H9 (cell line): ENCODE measurements at regions not wholly inside any gene's neighbourhood (a gene's known extent, or its start where the extent isn't known, plus 50 kb on each side); places are given as distances from the start of the nearest gene placed in this dataset.

Experiments used
- DNase-seq: peaks from one replicate; pipeline ENCODE4 v3.0.0-alpha.2; 2017
- H2AFZ ChIP-seq: one replicate; pipeline ENCODE4 v1.6.1; 2013; ENCODE audit warnings: mild to moderate bottlenecking, low read length, control low read depth, moderate library complexity
- H2AK5ac ChIP-seq: 2 replicates; pipeline ENCODE4 v1.6.1; 2013; ENCODE audit warnings: low read length, control low read depth, mixed read lengths; ENCODE audit not compliant: insufficient read length
- H2BK120ac ChIP-seq: one replicate; pipeline ENCODE4 v1.6.1; 2013; ENCODE audit warnings: low read depth, mild to moderate bottlenecking, low read length, control low read depth, inconsistent platforms; ENCODE audit not compliant: poor library complexity, severe bottlenecking
- H2BK12ac ChIP-seq: 2 replicates; pipeline ENCODE4 v1.6.1; 2013; ENCODE audit warnings: low read length, control low read depth, mixed read lengths, low read depth; ENCODE audit not compliant: insufficient read length
- H2BK15ac ChIP-seq: 2 replicates; pipeline ENCODE4 v1.6.1; 2013; ENCODE audit warnings: low read depth, low read length, control low read depth
- H2BK20ac ChIP-seq: one replicate; pipeline ENCODE4 v1.6.1; 2013; ENCODE audit warnings: low read depth, mild to moderate bottlenecking, low read length, control low read depth, inconsistent platforms; ENCODE audit not compliant: poor library complexity, severe bottlenecking
- H2BK5ac ChIP-seq: 2 replicates; pipeline ENCODE4 v1.6.1; 2013; ENCODE audit warnings: low read length, control low read depth, mixed read lengths; ENCODE audit not compliant: insufficient read length
- H3K14ac ChIP-seq: 2 replicates; pipeline ENCODE4 v1.6.1; 2013; ENCODE audit warnings: low read length, control low read depth; ENCODE audit not compliant: insufficient read depth
- H3K18ac ChIP-seq: 2 replicates; pipeline ENCODE4 v1.6.1; 2013; ENCODE audit warnings: low read depth, mild to moderate bottlenecking, mixed read lengths, low read length, control low read depth; ENCODE audit not compliant: insufficient read length
- H3K23ac ChIP-seq: 2 replicates; pipeline ENCODE4 v1.6.1; 2013; ENCODE audit warnings: low read length, control low read depth, mixed read lengths, low read depth; ENCODE audit not compliant: insufficient read length
- H3K23me2 ChIP-seq: 2 replicates; pipeline ENCODE4 v1.6.1; 2013; ENCODE audit warnings: low read depth, mild to moderate bottlenecking, mixed read lengths, low read length, control low read depth; ENCODE audit not compliant: insufficient read length, poor library complexity, severe bottlenecking
- H3K27ac ChIP-seq: 2 replicates; pipeline ENCODE4 v1.5.1; 2013; ENCODE audit warnings: low read length, control low read depth, mixed read lengths, low read depth; ENCODE audit not compliant: insufficient read length
- H3K27me3 ChIP-seq: 2 replicates; pipeline ENCODE4 v1.6.1; 2013; ENCODE audit warnings: low read length, control low read depth, inconsistent platforms; ENCODE audit not compliant: insufficient read depth
- H3K4ac ChIP-seq: 2 replicates; pipeline ENCODE4 v1.6.1; 2013; ENCODE audit warnings: low read depth, mild to moderate bottlenecking, control low read depth, inconsistent platforms, low read length, moderate library complexity
- H3K4me1 ChIP-seq: 2 replicates; pipeline ENCODE4 v1.6.1; 2013; ENCODE audit warnings: low read length, control low read depth, inconsistent platforms; ENCODE audit not compliant: insufficient read depth
- H3K4me2 ChIP-seq: 2 replicates; pipeline ENCODE4 v1.6.1; 2013; ENCODE audit warnings: low read length, control low read depth, mixed read lengths; ENCODE audit not compliant: insufficient read length, insufficient read depth
- H3K56ac ChIP-seq: 2 replicates; pipeline ENCODE4 v1.6.1; 2013; ENCODE audit warnings: low read depth, mild to moderate bottlenecking, mixed read lengths, low read length, control low read depth; ENCODE audit not compliant: insufficient read length
- H3K79me1 ChIP-seq: 2 replicates; pipeline ENCODE4 v1.6.1; 2013; ENCODE audit warnings: low read depth, mild to moderate bottlenecking, moderate library complexity, low read length, control low read depth, inconsistent platforms; ENCODE audit not compliant: insufficient read depth, poor library complexity, severe bottlenecking
- H3K79me2 ChIP-seq: 2 replicates; pipeline ENCODE4 v1.6.1; 2013; ENCODE audit warnings: low read length, control low read depth, inconsistent platforms; ENCODE audit not compliant: insufficient read depth
- H3K9ac ChIP-seq: 2 replicates; pipeline ENCODE4 v1.6.1; 2013; ENCODE audit warnings: low read length, control low read depth, mixed read lengths; ENCODE audit not compliant: insufficient read length; ENCODE audit errors: extremely low read depth
- H3K9me3 ChIP-seq: one replicate; pipeline ENCODE4 v1.6.1; 2013; ENCODE audit warnings: low read depth, low read length, inconsistent platforms; ENCODE audit not compliant: control insufficient read depth
- H3T11ph ChIP-seq: one replicate; pipeline ENCODE4 v1.6.1; 2013; ENCODE audit warnings: mild to moderate bottlenecking, low read length, control low read depth, inconsistent platforms
- H4K20me1 ChIP-seq: one replicate; pipeline ENCODE4 v1.6.1; 2013; ENCODE audit not compliant: control insufficient read depth, insufficient read length, insufficient read depth
- H4K5ac ChIP-seq: 2 replicates; pipeline ENCODE4 v1.6.1; 2013; ENCODE audit warnings: low read depth, mild to moderate bottlenecking, mixed read lengths, low read length, control low read depth; ENCODE audit not compliant: insufficient read length
- H4K8ac ChIP-seq: replicated peaks from 2 replicates; pipeline ENCODE4 v1.6.1; 2013; ENCODE audit warnings: low read length, control low read depth, mixed read lengths, low read depth; ENCODE audit not compliant: insufficient read length
- H4K91ac ChIP-seq: 2 replicates; pipeline ENCODE4 v1.6.1; 2013; ENCODE audit warnings: low read depth, mild to moderate bottlenecking, moderate library complexity, mixed read lengths, low read length, control low read depth; ENCODE audit not compliant: insufficient read length
- H3K27ac Mint-ChIP-seq, 3 experiments: 2 replicates in 2 of 3; 3 replicates in 1 of 3; pipeline ENCODE4 v1.8.0; 2020 to 2021; ENCODE audit warnings: mixed read lengths in 3 of 3, mild to moderate bottlenecking in 1 of 3, moderate library complexity in 1 of 3
- H3K27me3 Mint-ChIP-seq: 2 replicates; pipeline ENCODE4 v1.8.0; 2021; ENCODE audit warnings: low read depth, mild to moderate bottlenecking, moderate library complexity, mixed read lengths
- H3K36me3 Mint-ChIP-seq, 3 experiments: 2 replicates in 2 of 3; 3 replicates in 1 of 3; pipeline ENCODE4 v1.8.0; 2020 to 2021; ENCODE audit warnings: low read depth in 3 of 3, mixed read lengths in 3 of 3; ENCODE audit not compliant: insufficient read depth in 1 of 3
- H3K4me1 Mint-ChIP-seq, 2 experiments: 2 replicates each; pipeline ENCODE4 v1.8.0; 2020; ENCODE audit warnings: mixed read lengths in 2 of 2
- H3K4me3 Mint-ChIP-seq, 2 experiments: 2 replicates in 1 of 2; 3 replicates in 1 of 2; pipeline ENCODE4 v1.8.0; 2020 to 2021; ENCODE audit warnings: mild to moderate bottlenecking in 2 of 2, mixed read lengths in 2 of 2, moderate library complexity in 1 of 2
- H3K9me3 Mint-ChIP-seq, 2 experiments: 2 replicates in 1 of 2; 3 replicates in 1 of 2; pipeline ENCODE4 v1.8.0; 2020; ENCODE audit warnings: mild to moderate bottlenecking in 2 of 2, mixed read lengths in 2 of 2, moderate library complexity in 1 of 2
- WGBS: extraction: QIAGEN DNeasy Blood & Tissue Kit; methylation state at CpG from one replicate; pipeline ENCODE4 v1.1.7; 2013; ENCODE audit warnings: missing lambda C conversion rate, low lambda C conversion rate, mixed read lengths; ENCODE audit not compliant: insufficient read length; ENCODE audit errors: extremely low coverage; 5-methylcytosine and 5-hydroxymethylcytosine counted together
- TF ChIP-seq, protein P1 (sequence below): fragments of 200-600 bp; sonication (generic); conservative IDR thresholded peaks from 3 replicates; pipeline ENCODE4 v1.8.0; 2021; ENCODE audit warnings: antibody characterized with exemption, mild to moderate bottlenecking

- Histone ChIP-seq H3K27ac (no peak overlapping the region), H2AFZ (no peak overlapping the region), H2BK120ac (no peak overlapping the region), H3K18ac (no peak overlapping the region), H2BK20ac (no peak overlapping the region), H4K8ac (no peak overlapping the region), H3K4ac (no peak overlapping the region), H2BK5ac (no peak overlapping the region), H3K14ac (no peak overlapping the region; the same call in 1 of the 2 replicates), H3K4me2 (no peak overlapping the region), H2AK5ac (no peak overlapping the region), H4K5ac (no peak overlapping the region), H3K23ac (no peak overlapping the region), H3K9me3 (no peaks in the 10 kb centered on the region), H3K4me1 (no peaks in the 10 kb centered on the region; the same call in 1 of the 2 replicates), H3K56ac (no peak overlapping the region), H3K23me2 (no peaks in the 10 kb centered on the region), H4K91ac (no peak overlapping the region), H2BK15ac (no peak overlapping the region; the same call in 1 of the 2 replicates), H3K79me2 (no peaks in the 10 kb centered on the region), H3T11ph (no peak overlapping the region), H3K9ac (no peak overlapping the region), H3K27me3 (no peaks in the 10 kb centered on the region), H4K20me1 (no peaks in the 10 kb centered on the region), H2BK12ac (no peak overlapping the region), H3K79me1 (no peaks in the 10 kb centered on the region)
- H3K36me3 Mint-ChIP-seq: peaks cover 0 to 2% (median 0%) of the 10 kb centered on the region in 3 experiments; a peak in 3 of 7 replicates
- peaks cover 29 to 33% of the 10 kb centered on the region in 2 experiments for H3K4me1 Mint-ChIP-seq
- TF ChIP-seq, protein P1, sequence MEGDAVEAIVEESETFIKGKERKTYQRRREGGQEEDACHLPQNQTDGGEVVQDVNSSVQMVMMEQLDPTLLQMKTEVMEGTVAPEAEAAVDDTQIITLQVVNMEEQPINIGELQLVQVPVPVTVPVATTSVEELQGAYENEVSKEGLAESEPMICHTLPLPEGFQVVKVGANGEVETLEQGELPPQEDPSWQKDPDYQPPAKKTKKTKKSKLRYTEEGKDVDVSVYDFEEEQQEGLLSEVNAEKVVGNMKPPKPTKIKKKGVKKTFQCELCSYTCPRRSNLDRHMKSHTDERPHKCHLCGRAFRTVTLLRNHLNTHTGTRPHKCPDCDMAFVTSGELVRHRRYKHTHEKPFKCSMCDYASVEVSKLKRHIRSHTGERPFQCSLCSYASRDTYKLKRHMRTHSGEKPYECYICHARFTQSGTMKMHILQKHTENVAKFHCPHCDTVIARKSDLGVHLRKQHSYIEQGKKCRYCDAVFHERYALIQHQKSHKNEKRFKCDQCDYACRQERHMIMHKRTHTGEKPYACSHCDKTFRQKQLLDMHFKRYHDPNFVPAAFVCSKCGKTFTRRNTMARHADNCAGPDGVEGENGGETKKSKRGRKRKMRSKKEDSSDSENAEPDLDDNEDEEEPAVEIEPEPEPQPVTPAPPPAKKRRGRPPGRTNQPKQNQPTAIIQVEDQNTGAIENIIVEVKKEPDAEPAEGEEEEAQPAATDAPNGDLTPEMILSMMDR: no peak
- no peaks in the 10 kb centered on the region for H3K27me3 Mint-ChIP-seq
- no peak overlapping the region for H3K4me3 Mint-ChIP-seq
- no peak for DNase-seq
- peaks cover under 1 to 5% of the 10 kb centered on the region in 2 experiments; a peak in 4 of 5 replicates for H3K9me3 Mint-ChIP-seq
- H3K27ac Mint-ChIP-seq: no peak overlapping the region
- WGBS: no CpG with 5 or more reads among the region's 2 CpGs
These were observed 140.4 kb upstream of the RPS23 start for GRCh38 chr5:82418608-82418950.
